SK-N-SH (cell line): ENCODE measurements at regions not wholly inside any gene's neighbourhood (a gene's known extent, or its start where the extent isn't known, plus 50 kb on each side); places are given as distances from the start of the nearest gene placed in this dataset.

Source experiments
- EP300 ChIP-seq, 2 experiments: IDR thresholded peaks; 2 replicates each; pipeline versions ENCODE4 v1.4.0 to v1.6.1; 2012; ENCODE audit warnings: borderline replicate concordance in 1 of 2, low read depth in 1 of 2, low read length in 1 of 2
- POLR2AphosphoS5 ChIP-seq: IDR thresholded peaks from 2 replicates; pipeline ENCODE4 v1.6.1; 2012; ENCODE audit warnings: low read depth, low read length
- RAD21 ChIP-seq: IDR thresholded peaks from 2 replicates; pipeline ENCODE4 v1.6.1; 2012; ENCODE audit warnings: mild to moderate bottlenecking, low read length
- RCOR1 ChIP-seq: fragments of 150-350 bp; IDR thresholded peaks from 2 replicates; pipeline ENCODE4 v1.6.1; 2017; ENCODE audit warnings: antibody characterized with exemption, low read length
- RFX5 ChIP-seq: IDR thresholded peaks from 2 replicates; pipeline ENCODE4 v1.6.1; 2012; ENCODE audit warnings: mild to moderate bottlenecking, improper control_type of control experiment, low read length
- SMC3 ChIP-seq: IDR thresholded peaks from 2 replicates; pipeline ENCODE4 v1.6.1; 2012; ENCODE audit warnings: low read depth, low read length, improper control_type of control experiment
- TAF1 ChIP-seq: IDR thresholded peaks from 2 replicates; pipeline ENCODE4 v1.6.1; 2012; ENCODE audit warnings: low read depth, mild to moderate bottlenecking, low read length, moderate library complexity, borderline replicate concordance
- YY1 ChIP-seq: IDR thresholded peaks from 2 replicates; pipeline ENCODE4 v1.4.0; 2012; ENCODE audit warnings: low read depth, mild to moderate bottlenecking
- TF ChIP-seq, protein P1 (sequence below): IDR thresholded peaks from 2 replicates; pipeline ENCODE4 v1.6.1; 2012; ENCODE audit warnings: mild to moderate bottlenecking, low read depth, low read length, moderate library complexity
- TF ChIP-seq, protein P2 (sequence below): fragments of 200-600 bp; sonication (generic); IDR thresholded peaks from 2 replicates; pipeline ENCODE4 v1.6.1; 2017; ENCODE audit warnings: antibody characterized with exemption, mild to moderate bottlenecking, moderate library complexity
- TF ChIP-seq, protein P3 (sequence below): IDR thresholded peaks from 2 replicates; pipeline ENCODE4 v1.4.0; 2012; ENCODE audit warnings: low read depth
- TF ChIP-seq, protein P4 (sequence below): fragments of 150-350 bp; IDR thresholded peaks from 2 replicates; pipeline ENCODE4 v1.6.1; 2017; ENCODE audit warnings: antibody characterized with exemption, low read length, low read depth, borderline replicate concordance

DNA sequence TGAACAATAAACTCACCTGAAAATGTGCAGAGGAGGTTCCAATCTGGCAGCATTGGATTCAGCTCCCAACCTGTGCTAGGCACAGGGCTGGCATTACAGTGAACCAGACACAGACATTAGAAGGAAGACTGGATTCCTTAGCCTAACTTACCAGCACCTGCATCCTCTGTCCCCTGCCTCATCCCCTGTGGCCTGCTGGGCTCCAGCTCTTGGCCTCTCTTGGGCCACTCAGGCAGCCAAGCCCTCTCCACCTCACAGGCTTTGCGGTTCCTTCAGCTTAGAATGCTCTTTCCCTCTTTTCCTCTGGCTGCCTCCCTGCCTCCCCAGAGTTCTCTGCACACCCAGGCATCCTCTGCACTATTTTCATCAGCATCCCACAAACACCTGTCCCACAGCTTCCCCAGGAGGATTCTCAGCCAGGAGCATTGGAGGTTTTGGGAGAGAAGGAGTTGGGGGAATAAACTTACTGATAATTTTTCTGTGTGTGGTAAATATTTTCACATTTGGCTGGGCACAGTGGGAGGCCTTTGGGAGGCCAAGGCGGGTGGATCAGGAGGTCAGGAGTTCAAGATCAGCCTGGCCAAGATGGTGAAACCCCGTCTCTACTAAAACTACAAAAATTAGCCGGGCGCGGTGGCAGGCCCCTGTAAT, 132.0 kb downstream of the INHBB start:
- TF ChIP-seq EP300 (IDR thresholded peaks at IDR 0.05; ENCODE audit: borderline replicate concordance in 1 of 2, low read depth in 1 of 2, low read length in 1 of 2) (no peak), RCOR1 (no peak), SMC3 (no peak), RAD21 (no peak), RFX5 (no peak), POLR2AphosphoS5 (no peak), TAF1 (no peak), YY1 (no peak)
- TF ChIP-seq, protein P1, sequence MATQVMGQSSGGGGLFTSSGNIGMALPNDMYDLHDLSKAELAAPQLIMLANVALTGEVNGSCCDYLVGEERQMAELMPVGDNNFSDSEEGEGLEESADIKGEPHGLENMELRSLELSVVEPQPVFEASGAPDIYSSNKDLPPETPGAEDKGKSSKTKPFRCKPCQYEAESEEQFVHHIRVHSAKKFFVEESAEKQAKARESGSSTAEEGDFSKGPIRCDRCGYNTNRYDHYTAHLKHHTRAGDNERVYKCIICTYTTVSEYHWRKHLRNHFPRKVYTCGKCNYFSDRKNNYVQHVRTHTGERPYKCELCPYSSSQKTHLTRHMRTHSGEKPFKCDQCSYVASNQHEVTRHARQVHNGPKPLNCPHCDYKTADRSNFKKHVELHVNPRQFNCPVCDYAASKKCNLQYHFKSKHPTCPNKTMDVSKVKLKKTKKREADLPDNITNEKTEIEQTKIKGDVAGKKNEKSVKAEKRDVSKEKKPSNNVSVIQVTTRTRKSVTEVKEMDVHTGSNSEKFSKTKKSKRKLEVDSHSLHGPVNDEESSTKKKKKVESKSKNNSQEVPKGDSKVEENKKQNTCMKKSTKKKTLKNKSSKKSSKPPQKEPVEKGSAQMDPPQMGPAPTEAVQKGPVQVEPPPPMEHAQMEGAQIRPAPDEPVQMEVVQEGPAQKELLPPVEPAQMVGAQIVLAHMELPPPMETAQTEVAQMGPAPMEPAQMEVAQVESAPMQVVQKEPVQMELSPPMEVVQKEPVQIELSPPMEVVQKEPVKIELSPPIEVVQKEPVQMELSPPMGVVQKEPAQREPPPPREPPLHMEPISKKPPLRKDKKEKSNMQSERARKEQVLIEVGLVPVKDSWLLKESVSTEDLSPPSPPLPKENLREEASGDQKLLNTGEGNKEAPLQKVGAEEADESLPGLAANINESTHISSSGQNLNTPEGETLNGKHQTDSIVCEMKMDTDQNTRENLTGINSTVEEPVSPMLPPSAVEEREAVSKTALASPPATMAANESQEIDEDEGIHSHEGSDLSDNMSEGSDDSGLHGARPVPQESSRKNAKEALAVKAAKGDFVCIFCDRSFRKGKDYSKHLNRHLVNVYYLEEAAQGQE: no peak
- TF ChIP-seq, protein P2, sequence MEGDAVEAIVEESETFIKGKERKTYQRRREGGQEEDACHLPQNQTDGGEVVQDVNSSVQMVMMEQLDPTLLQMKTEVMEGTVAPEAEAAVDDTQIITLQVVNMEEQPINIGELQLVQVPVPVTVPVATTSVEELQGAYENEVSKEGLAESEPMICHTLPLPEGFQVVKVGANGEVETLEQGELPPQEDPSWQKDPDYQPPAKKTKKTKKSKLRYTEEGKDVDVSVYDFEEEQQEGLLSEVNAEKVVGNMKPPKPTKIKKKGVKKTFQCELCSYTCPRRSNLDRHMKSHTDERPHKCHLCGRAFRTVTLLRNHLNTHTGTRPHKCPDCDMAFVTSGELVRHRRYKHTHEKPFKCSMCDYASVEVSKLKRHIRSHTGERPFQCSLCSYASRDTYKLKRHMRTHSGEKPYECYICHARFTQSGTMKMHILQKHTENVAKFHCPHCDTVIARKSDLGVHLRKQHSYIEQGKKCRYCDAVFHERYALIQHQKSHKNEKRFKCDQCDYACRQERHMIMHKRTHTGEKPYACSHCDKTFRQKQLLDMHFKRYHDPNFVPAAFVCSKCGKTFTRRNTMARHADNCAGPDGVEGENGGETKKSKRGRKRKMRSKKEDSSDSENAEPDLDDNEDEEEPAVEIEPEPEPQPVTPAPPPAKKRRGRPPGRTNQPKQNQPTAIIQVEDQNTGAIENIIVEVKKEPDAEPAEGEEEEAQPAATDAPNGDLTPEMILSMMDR: no peak
- TF ChIP-seq, protein P3, sequence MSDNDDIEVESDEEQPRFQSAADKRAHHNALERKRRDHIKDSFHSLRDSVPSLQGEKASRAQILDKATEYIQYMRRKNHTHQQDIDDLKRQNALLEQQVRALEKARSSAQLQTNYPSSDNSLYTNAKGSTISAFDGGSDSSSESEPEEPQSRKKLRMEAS: no peak
- TF ChIP-seq, protein P4, sequence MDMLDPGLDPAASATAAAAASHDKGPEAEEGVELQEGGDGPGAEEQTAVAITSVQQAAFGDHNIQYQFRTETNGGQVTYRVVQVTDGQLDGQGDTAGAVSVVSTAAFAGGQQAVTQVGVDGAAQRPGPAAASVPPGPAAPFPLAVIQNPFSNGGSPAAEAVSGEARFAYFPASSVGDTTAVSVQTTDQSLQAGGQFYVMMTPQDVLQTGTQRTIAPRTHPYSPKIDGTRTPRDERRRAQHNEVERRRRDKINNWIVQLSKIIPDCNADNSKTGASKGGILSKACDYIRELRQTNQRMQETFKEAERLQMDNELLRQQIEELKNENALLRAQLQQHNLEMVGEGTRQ: no peak
